NCI-H1092 treated with DMSO at 0.1 percent for 48 hours (cell line): ENCODE measurements at regions not wholly inside any gene's neighbourhood (a gene's known extent, or its start where the extent isn't known, plus 50 kb on each side); places are given as distances from the start of the nearest gene placed in this dataset.

Source experiments
- DNase-seq: peaks from one replicate; lab custom pipeline; 2025; lab: John Stamatoyannopoulos, UW

GRCh38 chr10:128281861-128282260 is 155.6 kb upstream of the MKI67 start:
- no peak for DNase-seq

DNA sequence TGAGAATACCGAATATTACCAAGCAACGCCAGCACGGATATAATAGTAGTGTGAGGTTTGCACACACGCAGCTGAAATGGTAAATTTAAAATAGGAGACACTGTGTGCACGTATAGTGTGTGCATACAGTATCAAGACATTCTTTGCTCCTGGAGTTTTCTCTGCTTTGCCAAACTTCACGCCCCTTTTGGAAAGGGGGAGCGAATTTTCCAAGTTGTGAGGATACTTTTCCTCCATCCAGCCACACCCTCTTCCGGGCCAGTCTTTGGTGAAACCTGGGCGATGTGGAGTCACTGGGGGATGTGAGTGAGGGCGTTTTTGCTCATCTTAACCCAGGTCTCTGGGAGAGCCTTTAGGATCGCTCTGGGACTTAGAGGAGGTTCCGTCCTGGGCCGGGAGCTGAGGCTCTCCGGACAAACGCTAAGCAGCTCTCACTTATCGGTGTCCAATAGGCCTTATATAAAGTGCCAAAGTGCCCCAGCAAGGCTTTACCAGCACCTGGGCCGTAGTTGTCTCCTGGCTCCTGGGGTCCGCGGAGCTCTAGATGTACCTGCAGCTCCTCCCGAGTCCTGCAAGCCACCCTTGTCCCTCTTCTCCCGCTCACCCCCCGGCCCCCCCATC is 160.0 kb upstream of the MKI67 start:
- no peak for DNase-seq

DNA sequence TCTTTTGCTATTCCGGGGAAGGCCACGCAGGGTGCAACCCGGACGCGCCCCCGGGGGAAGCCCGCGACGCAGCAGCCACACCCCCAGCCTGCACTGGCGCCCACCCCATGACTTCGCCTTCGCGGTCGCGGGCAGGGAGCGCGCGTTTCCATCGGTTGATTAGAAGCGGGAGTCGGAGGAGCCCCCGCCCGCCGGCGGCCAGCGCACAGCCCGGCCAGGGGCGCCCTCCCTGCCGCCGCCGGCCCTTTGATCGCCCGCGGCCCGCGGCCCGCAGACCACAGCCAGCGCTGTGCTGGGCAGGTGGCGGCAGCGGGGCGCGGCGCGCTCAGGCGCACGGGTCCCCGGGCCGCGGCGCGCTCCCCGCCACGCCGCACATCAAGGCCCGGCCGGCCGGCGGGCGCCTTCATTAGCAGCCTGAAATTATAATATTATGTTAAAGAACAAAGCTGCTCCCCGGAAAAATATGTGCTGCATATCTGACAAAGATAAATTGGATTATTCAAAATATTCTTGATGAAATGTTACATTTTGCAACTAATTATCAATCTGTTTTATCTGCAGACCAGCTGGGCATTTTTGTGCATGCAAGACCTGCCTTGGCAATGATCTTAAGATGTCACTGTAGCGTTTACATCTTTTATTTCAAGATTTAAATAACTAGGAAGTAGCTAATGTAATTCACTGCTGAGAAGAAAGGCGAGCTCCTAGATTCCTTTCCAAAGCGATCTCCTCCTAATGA is 160.7 kb upstream of the MKI67 start:
- DNase-seq, result no peak

DNA sequence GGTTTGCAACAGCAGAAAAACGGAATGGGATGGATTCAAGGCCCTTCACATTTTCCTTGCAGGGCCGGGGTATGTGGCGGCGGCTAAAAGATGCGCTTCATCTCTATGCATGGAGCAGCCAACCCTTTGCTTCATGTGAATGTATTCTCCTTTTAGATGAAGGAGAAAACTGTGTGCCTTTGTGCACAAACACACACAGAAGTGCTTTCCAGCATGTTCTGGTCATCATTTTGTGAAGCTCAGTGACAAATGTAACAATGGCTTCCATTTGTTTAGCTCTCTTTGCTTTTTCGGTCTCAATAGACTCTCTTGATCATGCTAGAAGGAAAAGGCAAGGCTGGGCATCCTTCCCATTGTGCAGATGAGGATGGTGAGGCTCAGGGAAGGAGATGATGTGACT is 161.7 kb upstream of the MKI67 start:
- no peak for DNase-seq

DNA sequence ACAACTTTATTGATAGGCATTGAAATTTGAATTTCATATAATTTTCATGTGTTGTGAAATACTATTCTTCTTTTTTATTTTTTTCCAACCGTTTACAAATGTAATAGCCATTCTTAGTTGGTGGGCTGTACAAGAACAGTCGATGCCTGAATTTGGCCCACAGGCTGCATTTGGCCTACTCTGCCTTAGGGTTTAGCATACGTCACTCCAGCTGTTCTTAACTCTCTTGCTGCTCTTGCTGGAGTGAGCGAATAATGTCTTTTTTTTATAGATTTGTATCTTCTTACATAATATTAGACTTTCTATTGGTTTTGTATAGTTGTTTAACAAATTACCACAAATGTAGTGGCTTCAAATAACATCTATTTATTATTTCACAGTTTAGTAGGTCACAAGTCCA is 163.4 kb upstream of the MKI67 start:
- no peak for DNase-seq

- DNase-seq, result no peak
These were observed 168.8 kb upstream of the MKI67 start for GRCh38 chr10:128295003-128295402.

GRCh38 chr10:128296253-128297007 is 170.2 kb upstream of the MKI67 start:
- no peak for DNase-seq

DNA sequence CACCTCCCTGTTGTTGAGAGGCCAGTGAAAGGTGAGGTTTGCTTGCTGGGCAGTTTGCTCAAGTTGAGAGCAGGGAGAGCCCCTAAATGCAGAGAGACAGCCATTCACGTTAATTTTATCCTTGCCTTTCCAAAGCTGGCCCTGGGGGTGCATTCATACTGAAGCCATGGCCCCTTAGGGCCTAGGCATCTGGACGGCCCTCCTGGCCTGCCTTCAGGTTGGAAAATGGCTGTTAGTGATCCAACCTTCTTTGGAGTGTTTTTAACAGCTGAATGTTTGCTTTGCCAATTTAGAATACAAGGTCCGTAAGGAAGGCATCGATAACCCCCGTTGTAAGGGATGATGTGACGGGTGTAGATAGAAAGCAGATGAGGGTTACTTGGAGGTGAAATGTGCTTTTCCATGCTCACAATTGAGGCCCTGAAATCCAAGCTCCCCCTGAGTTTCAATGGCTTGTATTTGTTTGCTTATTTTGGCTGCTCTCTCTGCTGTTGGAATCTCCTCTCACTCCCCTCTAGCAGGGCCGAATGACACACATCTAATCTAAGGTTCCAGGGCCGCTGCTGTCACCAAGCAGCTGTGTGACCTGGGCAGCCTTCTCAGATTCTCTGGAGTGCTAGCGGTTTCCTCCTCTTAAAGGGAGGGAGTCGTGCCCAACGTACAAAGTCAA is 171.6 kb upstream of the MKI67 start:
- DNase-seq, result peak; percentile 51

DNA sequence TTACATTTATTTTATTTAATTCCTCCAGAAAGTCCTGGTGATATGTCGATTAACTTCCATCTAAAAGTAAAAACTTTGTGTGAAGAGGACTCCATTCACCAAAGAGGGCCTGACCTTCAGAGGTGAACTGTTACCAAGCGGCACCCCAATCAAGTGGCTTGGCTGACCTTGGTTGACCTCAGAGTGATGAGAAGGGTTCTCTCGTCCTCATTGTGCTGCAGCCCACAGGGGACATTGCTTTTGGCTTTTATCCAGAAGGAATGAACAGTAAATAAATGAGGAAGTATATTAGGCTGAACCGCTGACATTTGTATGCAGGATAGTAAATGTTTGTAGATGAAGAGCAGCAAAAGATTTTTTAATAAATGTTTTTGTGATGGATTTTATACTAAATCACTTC is 172.4 kb upstream of the MKI67 start:
- DNase-seq, result no peak

- no peak for DNase-seq
These were observed 174.1 kb upstream of the MKI67 start for GRCh38 chr10:128300290-128300824.

DNA sequence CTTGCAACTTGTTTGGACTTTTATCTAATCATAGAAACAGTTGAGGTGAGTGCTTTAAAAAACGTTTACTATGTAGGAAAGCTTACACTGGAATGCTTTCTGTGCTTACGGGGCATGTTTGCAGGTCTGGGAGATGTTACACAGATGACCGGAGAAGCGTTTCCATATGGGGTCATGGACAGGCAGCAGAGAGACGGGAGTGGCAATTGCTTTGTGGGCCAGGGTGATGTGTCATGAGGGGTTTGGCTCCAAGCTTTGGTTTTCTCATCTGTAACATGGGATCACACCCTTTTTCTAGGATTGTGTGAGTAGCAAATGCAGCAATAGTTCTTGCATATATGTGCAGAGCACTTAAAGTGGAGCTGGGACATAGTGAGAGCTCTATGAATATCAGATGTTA is 174.8 kb upstream of the MKI67 start:
- DNase-seq, result no peak

DNA sequence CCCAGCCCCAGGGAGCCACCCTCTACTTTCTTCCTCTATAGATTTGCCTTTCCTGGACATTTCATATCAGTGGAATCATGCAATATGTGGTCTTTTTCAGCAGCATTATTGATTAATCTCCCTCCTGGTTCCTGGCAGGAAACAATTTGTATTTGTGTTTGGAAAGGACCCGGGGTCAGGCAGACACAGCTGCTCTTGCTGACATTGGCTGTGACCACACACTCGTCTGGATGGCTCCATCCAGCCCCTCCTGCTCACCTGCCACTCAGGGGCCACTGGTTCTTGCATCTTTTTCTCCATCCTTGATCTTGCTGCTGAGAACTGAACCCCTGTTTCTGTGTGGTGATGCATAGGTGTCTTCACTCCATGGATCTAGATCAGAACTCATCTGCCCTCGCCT is 176.6 kb upstream of the MKI67 start:
- DNase-seq, result no peak

DNA sequence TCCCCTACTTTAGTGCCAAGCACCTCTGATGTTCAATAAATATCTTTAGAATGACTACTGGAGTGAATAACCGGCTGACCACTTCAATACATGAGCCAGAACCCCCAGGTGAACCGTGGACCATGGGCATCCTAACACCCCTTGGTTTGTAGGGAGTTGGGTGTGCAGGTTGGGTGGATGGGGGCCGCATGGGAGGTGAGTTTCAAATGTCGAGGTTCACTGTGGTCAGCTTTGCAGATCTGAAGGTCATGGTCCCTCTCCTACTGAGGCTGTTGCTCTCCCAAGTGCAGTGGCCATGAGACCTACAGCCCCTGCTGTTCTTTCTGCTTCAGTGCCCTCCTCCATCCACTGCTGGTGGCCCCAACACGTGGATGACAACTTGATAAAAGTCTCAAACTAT is 178.0 kb upstream of the MKI67 start:
- no peak for DNase-seq

GRCh38 chr10:128305601-128306345 is 179.6 kb upstream of the MKI67 start:
- no peak for DNase-seq

DNA sequence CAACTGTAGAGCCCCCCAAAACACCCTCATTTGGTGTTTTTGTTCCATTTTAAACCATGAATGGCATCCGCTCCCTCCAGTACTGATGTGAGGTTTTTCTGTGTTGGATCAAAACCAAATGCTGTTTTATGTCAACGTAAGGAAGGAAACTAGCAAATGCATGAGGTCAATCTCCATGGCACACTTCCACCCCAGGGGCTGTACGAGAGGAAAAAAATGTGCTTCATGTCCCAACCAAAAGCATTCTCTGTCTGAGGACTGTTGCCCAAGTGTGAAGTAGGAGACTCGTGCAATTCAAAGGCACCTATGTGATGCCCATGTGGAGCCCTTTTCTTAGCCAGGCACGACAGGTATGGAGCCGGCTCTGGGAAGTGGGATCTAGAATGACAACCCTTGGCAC is 180.3 kb upstream of the MKI67 start:
- no peak for DNase-seq

DNA sequence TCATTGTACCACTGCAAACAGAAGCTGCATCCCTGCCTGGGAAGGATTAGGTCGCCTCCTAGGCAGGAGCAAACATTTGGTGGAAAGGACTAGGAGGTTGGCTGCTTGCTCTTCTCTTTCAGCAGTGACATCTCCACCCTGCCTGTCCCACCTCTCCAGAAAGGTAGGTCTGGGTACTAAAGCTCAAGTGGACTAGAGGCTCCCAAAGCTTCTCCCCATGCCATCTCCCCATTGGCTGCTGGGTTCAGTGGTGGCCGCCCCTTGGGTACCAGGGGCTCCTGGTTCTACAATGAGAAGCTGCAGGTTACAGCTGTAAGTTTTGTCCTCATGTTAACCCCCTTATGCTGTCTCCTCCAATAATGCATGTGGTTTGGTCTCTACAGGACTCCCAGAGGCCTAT is 180.7 kb upstream of the MKI67 start:
- no peak for DNase-seq

GRCh38 chr10:128307820-128308219 is 181.6 kb upstream of the MKI67 start:
- no peak for DNase-seq

- no peak for DNase-seq
These were observed 184.9 kb upstream of the MKI67 start for GRCh38 chr10:128310971-128311658.

GRCh38 chr10:128312250-128312649 is 186.0 kb upstream of the MKI67 start:
- no peak for DNase-seq

GRCh38 chr10:128314686-128315085 is 188.5 kb upstream of the MKI67 start:
- DNase-seq, result no peak

- no peak for DNase-seq
These were observed 190.0 kb upstream of the MKI67 start for GRCh38 chr10:128316121-128316726.
